ENCODE measurements at regions not wholly inside any gene's neighbourhood (a gene's known extent, or its start where the extent isn't known, plus 50 kb on each side); places are given as distances from the start of the nearest gene placed in this dataset.

GRCh38 chr6:9435281-9435680 is 979.6 kb downstream of the TFAP2A start:
- no peak overlapping the region for H3K4me3 ChIP-seq
- no peaks in the 10 kb centered on the region for H3K36me3 ChIP-seq
- H3K4me1 ChIP-seq = no peaks in the 10 kb centered on the region
- no peak for DNase-seq
- H3K27ac ChIP-seq (replicated peaks) = no peak overlapping the region
- H3K27me3 ChIP-seq (ENCODE audit: low read depth) = peaks cover 6% of the 10 kb centered on the region
- no peak for TF ChIP-seq CTCF (IDR thresholded peaks at IDR 0.05; ENCODE audit: borderline replicate concordance)
- H3K9me3 ChIP-seq (replicated peaks) = no peaks in the 10 kb centered on the region
- intact Hi-C loops (cut with micrococcal nuclease) = no loop called here

GRCh38 chr6:9431945-9432344 is 982.9 kb downstream of the TFAP2A start:
- intact Hi-C loops (cut with micrococcal nuclease) = no loop called here
- Histone ChIP-seq H3K4me1 (no peaks in the 10 kb centered on the region), H3K36me3 (no peaks in the 10 kb centered on the region), H3K4me3 (no peak overlapping the region), H3K9me3 (replicated peaks) (no peaks in the 10 kb centered on the region), H3K27me3 (ENCODE audit: low read depth) (no peaks in the 10 kb centered on the region), H3K27ac (replicated peaks) (no peak overlapping the region)
- DNase-seq = no peak
- TF ChIP-seq CTCF (IDR thresholded peaks at IDR 0.05; ENCODE audit: borderline replicate concordance) = no peak

GRCh38 chr6:9428421-9429172 is 986.3 kb downstream of the TFAP2A start:
- no peak overlapping the region for H3K4me3 ChIP-seq
- no peak for TF ChIP-seq CTCF (IDR thresholded peaks at IDR 0.05; ENCODE audit: borderline replicate concordance)
- H3K36me3 ChIP-seq = no peaks in the 10 kb centered on the region
- no peaks in the 10 kb centered on the region for H3K4me1 ChIP-seq
- H3K9me3 ChIP-seq (replicated peaks) = no peaks in the 10 kb centered on the region
- intact Hi-C loops (cut with micrococcal nuclease) = no loop called here
- DNase-seq = no peak
- peaks cover 6% of the 10 kb centered on the region for H3K27me3 ChIP-seq (ENCODE audit: low read depth)
- H3K27ac ChIP-seq (replicated peaks) = no peak overlapping the region

- no peak for TF ChIP-seq CTCF (IDR thresholded peaks at IDR 0.05; ENCODE audit: borderline replicate concordance)
- Histone ChIP-seq H3K36me3 (no peaks in the 10 kb centered on the region), H3K27ac (replicated peaks) (no peak overlapping the region), H3K27me3 (ENCODE audit: low read depth) (peaks cover 6% of the 10 kb centered on the region), H3K9me3 (replicated peaks) (no peaks in the 10 kb centered on the region), H3K4me1 (no peaks in the 10 kb centered on the region), H3K4me3 (no peak overlapping the region)
- intact Hi-C loops (cut with micrococcal nuclease) = no loop called here
- DNase-seq = no peak
Observed at GRCh38 chr6:9422138-9422537, 986.8 kb upstream of the SLC35B3 start.

- Histone ChIP-seq H3K27ac (replicated peaks) (no peak overlapping the region), H3K4me3 (no peak overlapping the region), H3K36me3 (no peaks in the 10 kb centered on the region), H3K9me3 (replicated peaks) (no peaks in the 10 kb centered on the region), H3K27me3 (ENCODE audit: low read depth) (peaks cover 6% of the 10 kb centered on the region), H3K4me1 (no peaks in the 10 kb centered on the region)
- TF ChIP-seq CTCF (IDR thresholded peaks at IDR 0.05; ENCODE audit: borderline replicate concordance) = no peak
- intact Hi-C loops (cut with micrococcal nuclease) = no loop called here
- no peak for DNase-seq
Observed at GRCh38 chr6:9420316-9421015, 985.1 kb upstream of the SLC35B3 start.

Data from left ventricle myocardium inferior (tissue), 1 donor.